ENCODE measurements at regions not wholly inside any gene's neighbourhood (a gene's known extent, or its start where the extent isn't known, plus 50 kb on each side); places are given as distances from the start of the nearest gene placed in this dataset.

- TF ChIP-seq MAX (IDR thresholded peaks at IDR 0.05; ENCODE audit: insufficient read depth, insufficient read length) (no peak), CTCF (IDR thresholded peaks at IDR 0.05; ENCODE audit: extremely low read depth in 1 of 2, insufficient read depth in 1 of 2, low read depth in 1 of 2, low read length in 2 of 2) (no peak), POLR2A (IDR thresholded peaks at IDR 0.05; ENCODE audit: low read depth, low read length) (no peak), POLR2AphosphoS5 (IDR thresholded peaks at IDR 0.05; ENCODE audit: insufficient read depth, low read depth, low read length) (no peak), EZH2 (IDR thresholded peaks at IDR 0.05; ENCODE audit: borderline replicate concordance, low read depth, low read length, severe bottlenecking) (no peak), MYC (IDR thresholded peaks at IDR 0.05; ENCODE audit: low read depth, low read length) (no peak), JUN (IDR thresholded peaks at IDR 0.05; ENCODE audit: borderline replicate concordance, insufficient read depth, insufficient read length, low read depth) (no peak), GATA2 (IDR thresholded peaks at IDR 0.05; ENCODE audit: insufficient read depth, insufficient read length, low read depth, low read length) (no peak)
These were observed 638.8 kb upstream of the EEF2KMT start for GRCh38 chr16:5736209-5736930.
